HFFc6 (cell line): ENCODE measurements at regions not wholly inside any gene's neighbourhood (a gene's known extent, or its start where the extent isn't known, plus 50 kb on each side); places are given as distances from the start of the nearest gene placed in this dataset.
"Not testable (repeated sequence)": the region's sequence is repeated elsewhere in the genome, so short reads cannot be mapped to it uniquely, and the experiment has no call there.

Source experiments
- DNase-seq: peaks from one replicate; pipeline ENCODE4 v3.0.0-alpha.2; 2018
- H3K27ac Mint-ChIP-seq: 2 replicates; pipeline ENCODE4 v1.8.0; 2020; ENCODE audit warnings: mild to moderate bottlenecking, mixed read lengths
- H3K27me3 Mint-ChIP-seq: 2 replicates; pipeline ENCODE4 v1.8.0; 2021; ENCODE audit warnings: mild to moderate bottlenecking, moderate library complexity, mixed read lengths; ENCODE audit not compliant: insufficient read depth
- H3K36me3 Mint-ChIP-seq: 2 replicates; pipeline ENCODE4 v1.8.0; 2021; ENCODE audit warnings: low read depth, mixed read lengths
- H3K4me1 Mint-ChIP-seq: 2 replicates; pipeline ENCODE4 v1.8.0; 2020; ENCODE audit warnings: low read depth, mixed read lengths
- H3K4me3 Mint-ChIP-seq: 2 replicates; pipeline ENCODE4 v1.8.0; 2020; ENCODE audit warnings: mild to moderate bottlenecking, moderate library complexity, mixed read lengths
- H3K9me3 Mint-ChIP-seq: 2 replicates; pipeline ENCODE4 v1.8.0; 2020; ENCODE audit warnings: mild to moderate bottlenecking, mixed read lengths
- TF ChIP-seq, protein P1 (sequence below): fragments of 200-600 bp; sonication (generic); IDR thresholded peaks from 2 replicates; pipeline ENCODE4 v1.5.0; 2021; ENCODE audit warnings: antibody characterized with exemption, mild to moderate bottlenecking

DNA sequence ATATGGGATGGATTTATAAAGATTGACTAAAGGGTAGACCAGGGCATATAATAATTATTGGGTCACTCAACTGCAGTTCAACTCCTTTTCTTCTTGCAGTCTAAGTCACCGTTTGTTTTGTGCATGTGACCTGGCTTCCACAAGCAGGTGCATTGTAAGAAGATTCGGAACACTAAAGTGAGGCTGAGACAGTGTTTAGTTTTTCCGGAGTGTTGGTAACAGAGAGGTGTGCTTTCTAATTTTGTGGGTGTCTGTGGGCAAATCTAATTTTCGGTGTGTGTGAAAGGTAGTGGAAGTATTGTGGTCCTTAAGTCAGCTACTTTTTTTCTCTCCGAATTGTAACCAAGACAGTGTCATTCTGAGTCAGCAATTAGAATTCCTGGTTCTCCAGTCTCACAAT, 184.5 kb downstream of the CDH19 start:
- no peak for DNase-seq
- H3K4me1 Mint-ChIP-seq, result no peaks in the 10 kb centered on the region
- TF ChIP-seq, protein P1, sequence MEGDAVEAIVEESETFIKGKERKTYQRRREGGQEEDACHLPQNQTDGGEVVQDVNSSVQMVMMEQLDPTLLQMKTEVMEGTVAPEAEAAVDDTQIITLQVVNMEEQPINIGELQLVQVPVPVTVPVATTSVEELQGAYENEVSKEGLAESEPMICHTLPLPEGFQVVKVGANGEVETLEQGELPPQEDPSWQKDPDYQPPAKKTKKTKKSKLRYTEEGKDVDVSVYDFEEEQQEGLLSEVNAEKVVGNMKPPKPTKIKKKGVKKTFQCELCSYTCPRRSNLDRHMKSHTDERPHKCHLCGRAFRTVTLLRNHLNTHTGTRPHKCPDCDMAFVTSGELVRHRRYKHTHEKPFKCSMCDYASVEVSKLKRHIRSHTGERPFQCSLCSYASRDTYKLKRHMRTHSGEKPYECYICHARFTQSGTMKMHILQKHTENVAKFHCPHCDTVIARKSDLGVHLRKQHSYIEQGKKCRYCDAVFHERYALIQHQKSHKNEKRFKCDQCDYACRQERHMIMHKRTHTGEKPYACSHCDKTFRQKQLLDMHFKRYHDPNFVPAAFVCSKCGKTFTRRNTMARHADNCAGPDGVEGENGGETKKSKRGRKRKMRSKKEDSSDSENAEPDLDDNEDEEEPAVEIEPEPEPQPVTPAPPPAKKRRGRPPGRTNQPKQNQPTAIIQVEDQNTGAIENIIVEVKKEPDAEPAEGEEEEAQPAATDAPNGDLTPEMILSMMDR, result no peak
- no peak overlapping the region for H3K4me3 Mint-ChIP-seq
- H3K9me3 Mint-ChIP-seq, result peaks cover 20% of the 10 kb centered on the region
- no peaks in the 10 kb centered on the region for H3K27me3 Mint-ChIP-seq
- no peak overlapping the region for H3K27ac Mint-ChIP-seq
- no peaks in the 10 kb centered on the region for H3K36me3 Mint-ChIP-seq

DNA sequence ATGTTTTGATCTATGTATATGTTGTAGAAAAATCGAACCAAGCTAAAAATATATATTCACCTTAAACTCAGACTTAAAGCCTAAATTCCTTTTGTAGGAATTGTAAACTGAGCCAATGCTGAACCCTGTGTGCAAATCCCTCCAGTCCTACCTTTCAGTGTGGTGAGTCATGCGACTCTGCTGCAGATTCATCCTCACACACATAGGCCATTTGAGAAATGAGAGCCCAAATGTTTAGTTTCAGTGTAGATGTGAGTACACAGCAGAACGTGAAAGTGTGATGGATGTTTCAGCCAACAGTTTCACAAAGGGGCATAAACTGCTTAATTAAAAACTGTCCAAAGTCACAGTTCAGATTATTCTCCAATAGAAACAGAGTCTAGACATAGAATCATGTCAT, 193.2 kb downstream of the CDH19 start:
- DNase-seq, result no peak
- Mint-ChIP-seq H3K27me3 (no peaks in the 10 kb centered on the region), H3K36me3 (0 out of 2 replicates have a peak, but pooled peaks cover 6% of the 10 kb centered on the region), H3K4me1 (no peaks in the 10 kb centered on the region), H3K27ac (no peak overlapping the region), H3K4me3 (no peak overlapping the region), H3K9me3 (peaks cover 41% of the 10 kb centered on the region)
- TF ChIP-seq, protein P1, result no peak

DNA sequence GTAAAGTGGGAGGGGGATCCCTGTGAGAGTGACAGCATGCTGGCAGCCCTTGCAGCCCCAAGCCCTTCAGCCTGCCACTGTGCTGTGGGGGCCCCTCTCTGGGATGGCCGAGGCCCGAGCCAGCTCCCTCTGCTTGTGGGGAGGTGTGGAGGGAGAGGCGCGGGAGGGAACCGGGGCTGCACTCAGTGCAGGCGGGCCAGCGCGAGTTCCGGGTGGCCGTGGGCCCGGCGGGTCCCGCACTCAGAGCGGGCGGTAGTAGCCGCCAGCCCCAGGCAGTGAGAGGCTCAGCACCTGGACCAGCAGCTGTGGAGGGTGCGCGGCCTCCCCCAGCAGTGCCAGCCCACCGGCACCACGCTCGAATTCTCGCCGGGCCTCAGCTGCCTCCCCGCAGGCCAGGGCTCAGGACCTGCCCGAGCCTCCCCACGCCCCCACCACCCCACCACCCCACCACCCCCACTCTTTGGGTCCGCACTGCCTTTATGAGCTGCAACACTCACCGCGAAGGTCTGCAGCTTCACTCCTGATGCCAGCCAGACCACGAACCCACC, 208.1 kb downstream of the CDH19 start:
- Mint-ChIP-seq H3K36me3 (peaks cover 14% of the 10 kb centered on the region; the same call in 1 of the 2 replicates), H3K27ac (no peak overlapping the region), H3K4me3 (no peak overlapping the region)

DNA sequence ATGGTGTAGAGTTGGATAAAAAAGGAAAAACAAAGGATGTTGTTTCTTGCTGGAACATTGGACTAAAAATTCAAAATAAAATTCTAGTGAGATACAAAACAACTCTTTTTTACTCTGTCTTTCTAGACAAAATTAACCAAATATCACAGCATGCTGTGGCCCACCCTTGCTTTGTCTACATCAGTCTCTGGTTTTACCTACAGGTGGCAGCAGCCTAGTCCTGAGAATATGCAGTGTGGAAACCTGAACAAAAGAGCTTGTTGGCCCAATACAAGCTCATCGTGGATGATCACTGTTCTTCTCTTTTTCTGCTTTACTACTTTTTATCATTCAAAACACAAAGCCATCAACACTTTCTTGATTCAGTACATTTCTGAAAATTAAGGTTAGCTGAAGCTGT, 210.4 kb downstream of the CDH19 start:
- DNase-seq, result no peak
- H3K4me1 Mint-ChIP-seq, result no peaks in the 10 kb centered on the region
- peaks cover 58% of the 10 kb centered on the region for H3K9me3 Mint-ChIP-seq
- H3K27ac Mint-ChIP-seq, result no peak overlapping the region
- no peaks in the 10 kb centered on the region; the same call in 1 of the 2 replicates for H3K27me3 Mint-ChIP-seq
- H3K4me3 Mint-ChIP-seq, result no peak overlapping the region
- TF ChIP-seq, protein P1, result no peak
- H3K36me3 Mint-ChIP-seq, result peaks cover 18% of the 10 kb centered on the region; the same call in 1 of the 2 replicates

More for the DNA sequence above, 208.1 kb downstream of the CDH19 start:
- Mint-ChIP-seq H3K9me3 (peaks cover 55% of the 10 kb centered on the region), H3K27me3 (no peaks in the 10 kb centered on the region; the same call in 1 of the 2 replicates), H3K4me1 (no peaks in the 10 kb centered on the region)
- DNase-seq, result no peak
- TF ChIP-seq, protein P1, result no peak

DNA sequence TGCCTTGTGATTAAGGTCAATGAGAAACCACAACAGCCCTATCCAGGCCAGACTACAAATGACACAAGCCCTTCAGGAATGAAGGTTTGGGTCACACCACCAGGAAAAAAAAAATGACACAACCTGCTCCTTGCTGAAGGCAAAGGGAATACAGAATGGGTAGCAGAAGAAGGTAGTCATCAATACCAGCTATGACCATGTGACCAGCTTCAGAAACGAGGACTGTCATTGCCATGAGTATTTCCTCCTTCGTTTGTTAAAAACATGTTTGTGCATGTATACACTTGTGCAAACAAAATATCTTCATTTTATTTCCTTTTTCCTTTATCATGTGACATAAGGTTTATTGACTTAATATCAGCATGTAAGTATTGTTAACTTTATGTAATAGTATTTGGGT, 226.6 kb downstream of the CDH19 start:
- H3K4me3 Mint-ChIP-seq, result no peak overlapping the region
- no peaks in the 10 kb centered on the region for H3K4me1 Mint-ChIP-seq
- TF ChIP-seq, protein P1, result no peak
- H3K9me3 Mint-ChIP-seq, result peaks cover 30% of the 10 kb centered on the region
- no peaks in the 10 kb centered on the region for H3K36me3 Mint-ChIP-seq
- no peak overlapping the region for H3K27ac Mint-ChIP-seq
- H3K27me3 Mint-ChIP-seq, result no peaks in the 10 kb centered on the region
- no peak for DNase-seq

DNA sequence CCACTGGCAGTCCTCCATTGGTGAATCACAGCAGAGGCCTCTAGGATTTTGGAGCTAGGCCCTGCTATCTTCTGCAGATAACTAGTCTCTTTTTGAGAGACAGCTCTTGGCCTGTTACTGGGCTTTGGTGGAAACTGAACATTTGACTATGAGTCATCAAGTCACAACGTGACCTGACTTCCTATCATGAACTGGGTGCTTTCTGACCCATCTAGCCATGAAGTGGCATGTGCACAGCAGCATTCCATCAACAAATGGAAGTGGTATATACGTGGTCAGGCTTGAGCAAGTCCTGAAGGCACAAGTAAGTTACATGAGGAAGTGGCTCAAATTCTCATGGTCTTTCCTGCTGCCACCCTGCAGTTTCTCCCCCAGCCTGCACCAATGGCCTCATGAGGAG, 228.5 kb downstream of the CDH19 start:
- H3K4me3 Mint-ChIP-seq, DNase-seq, H3K27me3 Mint-ChIP-seq, H3K4me1 Mint-ChIP-seq, H3K36me3 Mint-ChIP-seq, H3K27ac Mint-ChIP-seq: not testable (repeated sequence)
- peaks cover 32% of the 10 kb centered on the region for H3K9me3 Mint-ChIP-seq
